Iris pigment epithelial cell (primary cell): ENCODE measurements at regions not wholly inside any gene's neighbourhood (a gene's known extent, or its start where the extent isn't known, plus 50 kb on each side); places are given as distances from the start of the nearest gene placed in this dataset.
"Not testable (repeated sequence)": the region's sequence is repeated elsewhere in the genome, so short reads cannot be mapped to it uniquely, and the experiment has no call there.

ENCODE experiments used
- DNase-seq: peaks from one replicate; pipeline ENCODE4 v3.0.0-alpha.2; 2011; ENCODE audit warnings: low read depth

DNA sequence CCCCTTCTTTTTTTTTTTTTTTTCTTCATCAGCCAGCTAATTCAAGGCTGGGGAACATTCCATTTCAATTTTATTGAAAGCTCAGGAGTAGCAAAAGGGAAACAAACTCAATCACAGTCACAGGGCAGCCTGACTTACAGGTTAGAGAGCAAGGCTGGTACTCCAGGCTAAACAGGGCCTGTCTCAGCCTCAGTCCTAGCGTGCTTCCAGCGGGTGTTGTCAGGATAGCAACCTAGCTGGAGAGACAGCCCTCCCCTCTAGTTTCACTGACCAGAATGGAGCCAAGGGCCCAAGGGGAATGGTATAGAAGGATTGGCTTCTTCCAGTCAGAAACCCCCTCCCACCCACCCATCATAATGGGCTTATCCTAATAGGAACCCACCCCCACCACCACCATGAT, 132.9 kb downstream of the PXDC1 start:
- DNase-seq: no peak

DNA sequence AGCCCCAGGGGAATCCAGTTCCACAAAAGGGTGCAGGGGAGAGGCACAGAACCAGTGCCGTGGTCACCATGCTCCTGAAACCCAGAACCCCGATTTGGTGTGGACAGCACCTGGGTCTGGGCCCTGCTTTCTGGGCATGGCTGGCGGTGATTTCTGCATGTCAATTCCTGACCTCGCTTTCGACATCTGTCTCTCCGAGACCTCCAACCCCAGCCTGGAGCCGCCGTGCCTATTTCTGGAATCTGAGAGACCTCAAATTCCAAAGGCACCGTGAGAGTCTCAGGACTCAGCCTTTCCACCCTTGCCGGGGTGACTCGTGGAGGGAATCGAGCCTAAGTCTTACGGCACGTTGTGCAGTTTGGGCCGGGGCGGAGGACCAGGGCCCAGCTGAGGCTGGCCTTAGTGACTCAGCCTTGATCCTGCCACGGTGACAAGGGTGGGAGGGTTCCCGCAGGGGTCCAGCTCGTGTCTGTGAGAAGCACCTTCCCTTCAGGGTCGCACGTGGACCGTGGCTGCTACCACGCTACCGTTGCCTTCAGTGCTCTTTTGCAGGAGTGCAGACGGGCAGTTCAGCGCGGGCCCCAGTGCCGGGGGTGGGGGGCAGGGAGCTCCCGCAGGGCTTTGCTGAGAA, 133.7 kb downstream of the PXDC1 start:
- DNase-seq: no peak

DNA sequence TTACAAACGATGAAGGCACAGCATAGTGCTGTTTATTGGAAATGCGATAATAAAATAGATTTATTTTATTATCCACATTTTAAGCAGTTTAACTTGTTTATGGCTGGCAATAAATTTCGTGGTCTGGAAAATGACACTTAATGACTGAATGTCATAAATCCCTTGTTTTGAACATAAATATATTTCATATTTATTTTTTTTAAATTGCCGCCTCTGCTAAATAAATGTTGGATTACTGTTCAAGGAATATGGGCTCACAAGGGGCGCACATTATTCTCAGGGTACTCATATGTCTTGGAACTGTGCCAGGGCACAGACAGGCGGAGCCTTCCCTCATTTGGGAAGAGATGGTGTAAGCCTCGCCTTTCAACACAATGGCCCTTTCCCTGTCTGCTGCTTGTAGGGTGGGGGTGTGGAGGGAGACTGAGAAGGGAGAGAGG, 134.3 kb downstream of the PXDC1 start:
- DNase-seq: no peak

DNA sequence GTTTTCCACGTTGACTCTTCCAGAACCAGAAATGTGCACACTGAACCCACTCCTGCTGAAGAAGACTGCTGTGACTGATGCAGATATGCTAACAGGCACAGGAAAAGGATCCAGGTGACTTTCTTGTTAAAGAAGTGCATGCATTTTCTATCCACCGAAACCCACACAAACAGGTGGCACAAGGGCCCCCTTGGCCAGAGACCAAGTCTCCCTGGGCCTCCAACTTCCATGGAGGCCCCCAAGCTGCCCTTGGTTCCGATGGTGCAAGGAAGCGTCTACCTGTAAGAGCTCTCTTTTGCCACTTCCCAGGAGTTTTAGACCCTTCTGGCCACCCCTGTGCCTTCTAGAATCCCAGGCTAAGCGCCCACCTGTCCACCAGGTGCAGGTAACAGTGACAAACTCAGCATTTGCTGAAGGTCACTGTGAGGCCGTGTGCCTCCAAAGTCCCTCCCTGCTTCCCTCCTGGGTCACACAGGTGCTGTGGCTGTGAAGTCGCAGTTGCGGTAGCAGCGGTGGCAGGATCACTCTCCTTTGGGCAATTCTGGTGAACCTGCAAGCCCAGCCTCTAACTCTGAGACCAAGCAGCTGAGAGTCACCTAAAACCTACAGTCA, 134.8 kb downstream of the PXDC1 start:
- DNase-seq: no peak

DNA sequence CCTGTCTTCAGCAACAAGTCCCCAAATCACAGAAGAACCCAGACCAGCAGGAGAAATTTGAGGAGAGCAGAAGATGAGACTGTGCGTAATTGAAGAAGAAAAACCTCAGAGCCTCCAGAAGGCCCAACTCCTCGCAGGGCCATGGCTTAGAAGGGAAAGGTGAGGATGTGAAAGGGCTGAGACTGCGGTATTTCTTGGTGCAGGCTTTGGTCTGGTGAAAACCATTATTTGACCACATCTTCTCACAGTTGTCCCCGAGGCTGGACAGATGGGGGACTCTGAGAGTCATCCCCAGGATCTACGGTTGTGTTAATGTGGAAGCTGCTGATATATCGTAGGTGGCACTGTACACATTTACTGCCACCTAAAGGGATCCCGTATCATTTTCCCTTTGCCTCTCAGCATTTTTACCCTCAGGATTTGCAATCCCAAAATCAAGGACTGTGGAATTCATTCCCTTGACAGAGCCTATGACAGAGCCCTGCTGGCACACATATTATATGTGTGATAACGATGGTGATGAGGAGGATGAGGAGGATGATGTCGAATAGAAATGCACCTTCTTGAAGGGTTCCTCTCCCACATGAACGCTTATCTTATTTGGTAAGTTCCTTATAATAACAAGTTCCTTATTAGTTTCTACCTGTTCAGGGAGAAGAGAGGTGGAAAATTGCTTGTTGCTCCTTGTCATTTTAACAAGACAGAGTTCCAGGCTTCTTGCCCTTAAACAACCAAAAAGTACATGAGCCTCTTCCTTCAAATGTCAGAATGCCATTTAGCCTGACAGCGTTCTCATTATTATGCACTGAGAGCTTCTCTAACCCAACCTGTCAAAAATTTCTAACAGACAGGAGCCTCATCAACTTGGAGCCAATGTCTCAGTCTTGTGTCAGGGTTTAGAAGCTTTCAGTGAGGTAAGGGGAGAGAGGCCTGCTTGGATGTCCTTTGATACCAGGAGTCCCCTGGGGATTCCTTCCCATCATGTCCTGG, 135.8 kb downstream of the PXDC1 start:
- no peak for DNase-seq

DNA sequence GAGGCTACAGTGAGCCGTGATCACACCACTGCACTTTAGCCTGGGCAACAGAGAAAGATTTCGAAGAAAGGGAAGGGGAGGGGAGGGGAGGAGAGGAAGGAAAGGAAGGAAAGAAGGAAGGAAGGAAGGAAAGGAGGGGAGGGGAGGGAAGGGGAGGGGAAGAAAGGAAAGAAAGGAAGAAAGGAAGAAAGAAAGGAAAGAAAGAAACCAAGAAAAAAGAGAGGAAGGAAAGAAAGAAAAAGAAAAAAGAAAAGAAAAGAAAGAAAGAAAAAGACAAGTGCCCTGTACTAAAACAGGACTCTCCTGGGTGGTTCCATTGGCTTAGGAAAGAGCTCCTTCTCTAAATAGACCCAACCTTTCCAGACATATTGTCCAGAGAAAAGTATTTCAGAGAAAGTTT, 136.6 kb downstream of the PXDC1 start:
- no peak for DNase-seq

DNA sequence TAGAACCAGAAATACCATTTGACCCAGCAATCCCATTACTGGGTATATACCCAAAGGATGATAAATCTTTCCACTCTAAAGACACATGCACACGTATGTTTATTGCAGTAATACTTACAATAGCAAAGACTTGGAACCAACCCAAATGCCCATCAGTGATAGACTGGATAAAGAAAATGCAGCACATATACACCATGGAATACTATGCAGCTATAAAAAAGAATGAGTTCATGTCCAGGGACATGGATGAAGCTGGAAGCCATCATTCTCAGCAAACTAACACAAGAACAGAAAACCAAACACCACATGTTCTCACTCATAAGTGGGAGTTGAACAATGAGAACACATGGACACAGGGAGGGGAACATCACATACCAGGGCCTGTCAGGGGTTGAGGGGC, 137.9 kb downstream of the PXDC1 start:
- not testable (repeated sequence) for DNase-seq

DNA sequence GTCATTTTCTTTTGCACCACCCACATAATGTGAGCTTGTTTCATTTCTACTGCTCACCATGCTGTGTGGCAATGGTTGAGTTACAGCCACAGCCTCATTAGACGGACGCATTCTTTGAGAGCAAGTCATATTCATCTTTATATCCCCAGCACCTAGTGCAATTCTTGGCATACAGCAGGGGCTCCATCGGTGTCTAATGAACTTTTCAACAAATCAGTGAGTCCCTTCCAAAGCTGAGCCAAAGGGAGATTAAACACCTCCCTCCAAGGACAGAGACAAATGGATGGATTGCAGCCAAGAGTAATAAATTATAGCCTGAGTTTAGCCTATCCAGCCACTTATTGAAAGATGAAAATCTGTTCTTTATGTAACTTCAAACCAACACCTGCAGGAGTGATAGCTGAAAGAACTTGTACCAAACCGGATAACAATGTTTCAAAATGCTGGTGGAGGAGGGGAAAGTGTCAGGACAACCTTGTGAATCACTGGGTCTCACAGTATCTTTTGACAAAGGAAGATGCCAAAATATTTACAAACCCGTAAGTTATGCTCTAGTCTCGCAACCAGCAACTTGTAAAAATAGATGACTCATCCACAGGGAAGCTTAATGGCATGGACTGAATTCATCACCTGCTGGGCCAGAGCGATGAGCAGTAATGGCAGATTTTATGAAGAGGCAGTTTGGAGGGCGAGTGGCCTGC, 139.0 kb downstream of the PXDC1 start:
- DNase-seq: peak; percentile 96

DNA sequence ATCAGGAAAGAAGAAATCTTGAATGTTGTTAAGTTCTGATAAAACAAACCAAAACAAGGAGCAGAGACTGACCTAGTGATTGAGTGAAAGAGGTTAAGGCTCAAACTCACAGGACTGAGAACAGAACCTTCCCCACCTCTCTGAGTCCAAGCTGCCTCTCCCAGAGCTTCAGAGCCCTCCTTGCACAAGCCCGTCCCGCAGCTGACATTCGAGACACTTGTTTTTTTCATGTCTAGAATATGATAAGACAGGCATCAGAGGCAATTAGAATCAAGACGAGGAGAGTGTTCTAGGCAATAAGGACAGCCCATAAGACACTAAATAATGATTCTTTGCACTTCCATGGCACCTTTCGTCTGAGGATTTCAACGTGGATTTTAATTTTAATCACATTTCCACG, 140.6 kb downstream of the PXDC1 start:
- peak; percentile 6 for DNase-seq

DNA sequence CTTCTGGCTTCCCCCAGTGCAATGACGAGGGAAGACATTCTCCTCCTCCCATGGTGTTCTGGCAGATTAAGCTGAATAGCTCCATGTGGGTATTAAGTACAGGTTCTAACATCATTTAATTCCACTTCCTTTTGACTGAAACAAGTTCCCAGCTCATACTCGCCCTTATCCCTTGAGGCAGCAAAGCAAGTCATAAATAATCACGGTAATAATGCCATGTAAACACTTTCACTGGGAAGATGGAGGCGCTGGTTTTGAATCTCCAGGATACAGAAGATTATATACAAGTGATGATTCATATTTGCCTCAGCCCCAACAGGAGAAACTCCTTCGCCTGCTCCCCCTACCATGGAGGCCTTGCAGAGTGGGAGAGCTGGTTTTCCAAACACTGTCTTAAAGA, 141.3 kb downstream of the PXDC1 start:
- DNase-seq: peak; percentile 67

DNA sequence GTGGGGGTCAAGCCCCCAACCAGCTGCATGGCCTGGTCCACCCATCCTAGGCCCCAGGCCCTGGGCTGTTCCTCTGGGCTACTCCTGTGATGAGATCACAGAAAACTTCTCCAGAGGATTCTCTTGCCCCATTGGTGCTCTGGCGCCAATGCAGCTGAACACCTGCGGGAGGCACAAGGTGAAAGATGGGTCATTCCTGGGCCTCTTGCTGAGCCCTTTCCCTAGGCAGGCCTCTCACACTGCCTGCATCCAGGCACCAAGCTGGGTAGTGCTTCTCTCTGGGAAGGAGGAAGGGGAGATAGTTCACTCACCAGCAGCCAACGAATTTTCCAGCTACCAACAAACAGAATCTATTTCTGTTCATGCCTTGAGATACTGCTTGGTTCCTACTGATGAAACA, 142.1 kb downstream of the PXDC1 start:
- DNase-seq: no peak

DNA sequence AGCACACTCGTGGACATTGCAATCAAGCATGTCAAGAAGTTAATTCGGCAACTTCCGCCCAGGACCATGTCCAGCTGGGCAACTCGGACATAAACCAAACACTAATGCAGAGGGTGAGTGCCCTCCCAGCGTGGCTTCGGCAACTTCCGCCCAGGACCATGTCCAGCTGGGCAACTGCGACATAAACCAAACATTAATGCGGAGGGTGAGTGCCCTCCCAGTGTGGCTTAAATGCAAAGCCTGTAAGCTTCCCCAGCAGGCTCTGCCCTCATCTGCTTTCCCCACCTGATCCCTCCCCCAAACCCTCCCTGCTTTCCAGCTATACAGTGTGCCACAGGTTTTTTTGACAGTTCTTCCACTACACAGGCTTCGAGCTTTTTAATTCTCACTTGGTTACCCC, 143.4 kb downstream of the PXDC1 start:
- DNase-seq: no peak

DNA sequence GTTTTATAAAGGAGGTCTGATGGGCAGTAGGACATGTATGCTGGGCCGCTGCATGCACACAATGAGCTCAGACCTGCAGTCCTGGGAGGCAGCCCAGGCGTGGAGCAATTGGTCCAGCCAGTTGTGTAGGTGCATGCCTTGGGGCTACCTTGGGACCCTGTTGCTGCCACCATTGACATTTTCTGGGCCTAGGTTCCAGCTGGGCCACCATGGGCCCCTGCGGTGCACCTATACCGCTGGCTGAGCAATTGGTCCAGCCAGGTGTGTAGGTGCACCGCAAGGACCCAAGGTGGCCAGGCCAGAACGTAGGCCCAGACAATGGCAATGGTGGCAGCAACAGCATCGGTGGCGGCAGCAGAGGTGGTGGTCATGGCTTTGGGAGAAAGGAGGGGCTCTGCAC, 143.9 kb downstream of the PXDC1 start:
- DNase-seq: no peak

DNA sequence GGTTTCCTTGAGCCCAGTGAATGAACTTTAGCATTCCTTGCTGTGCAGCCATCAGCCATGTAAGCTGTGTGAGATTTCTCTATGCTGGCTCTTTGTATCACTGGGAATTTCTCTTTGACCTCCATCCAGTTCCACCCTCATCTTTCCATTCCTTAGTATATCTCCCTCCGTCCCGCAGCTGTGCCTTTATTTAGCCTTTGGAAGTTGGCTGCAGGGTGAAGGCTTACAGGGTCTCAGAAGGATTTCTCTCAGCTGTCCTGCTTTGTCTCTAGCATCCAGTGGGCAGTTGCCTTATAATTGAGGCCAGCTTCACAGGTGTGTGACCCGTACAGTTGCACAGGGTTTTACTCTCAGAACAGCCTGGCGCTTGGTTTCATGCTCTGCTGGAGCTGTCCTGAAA, 144.3 kb downstream of the PXDC1 start:
- no peak for DNase-seq

DNA sequence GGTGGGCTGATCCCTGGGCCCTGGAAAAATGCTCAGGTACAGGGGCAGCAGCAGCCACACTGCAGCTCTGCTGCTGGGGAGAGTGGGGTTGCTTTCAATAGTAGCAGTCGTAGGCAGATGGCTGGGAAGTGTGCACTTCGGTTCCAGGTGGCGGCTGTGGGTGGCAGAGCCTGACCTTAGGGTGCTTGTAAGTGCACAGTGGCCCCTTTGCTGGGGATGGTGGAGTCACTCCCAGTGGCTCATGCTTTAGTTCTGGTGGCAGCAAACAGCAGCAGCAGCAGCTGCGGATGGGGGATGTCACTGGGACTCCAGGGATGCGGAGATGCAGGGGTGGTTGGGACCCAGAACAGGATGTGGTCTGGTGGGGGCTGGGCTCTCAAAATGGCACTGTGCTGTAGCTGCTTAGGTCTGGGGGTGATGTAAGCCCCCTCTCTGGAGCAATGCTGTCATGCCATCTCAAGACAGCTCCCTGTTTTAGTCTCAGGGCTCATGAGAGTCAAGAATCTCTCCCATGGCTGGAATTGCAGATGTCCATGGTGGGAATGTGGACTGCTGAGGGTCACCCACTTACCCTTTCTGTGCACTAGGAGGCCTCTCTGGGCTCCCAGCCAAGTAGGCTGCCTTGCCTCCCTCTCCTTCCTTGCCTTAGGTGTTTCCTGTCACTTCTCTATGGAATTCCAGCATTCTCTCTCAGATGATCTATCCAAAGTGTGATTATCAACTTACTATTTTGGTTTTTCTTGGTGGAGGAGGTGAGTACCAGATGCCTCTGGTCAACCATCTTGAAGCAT, 146.7 kb upstream of the SLC22A23 start:
- DNase-seq: peak; percentile 28

DNA sequence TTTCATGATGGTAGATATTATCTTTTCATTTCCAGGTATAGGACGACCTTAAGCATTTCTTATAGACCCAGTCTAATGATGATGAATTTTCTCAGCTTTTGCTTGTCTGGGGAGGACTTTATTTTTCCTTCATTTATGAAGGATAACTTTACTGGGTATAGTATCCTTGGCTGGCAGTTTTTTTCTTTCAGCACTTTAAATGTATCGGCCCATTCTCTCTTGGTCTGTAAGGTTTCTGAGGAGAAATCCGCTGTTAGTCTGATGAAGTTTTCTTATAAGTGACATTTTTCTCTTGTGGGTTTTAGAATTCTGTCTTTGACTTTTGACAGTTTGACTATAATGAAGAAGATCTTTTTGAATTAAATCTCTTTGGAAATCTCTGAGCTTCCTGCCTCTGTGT, 144.7 kb upstream of the SLC22A23 start:
- DNase-seq: no peak

DNA sequence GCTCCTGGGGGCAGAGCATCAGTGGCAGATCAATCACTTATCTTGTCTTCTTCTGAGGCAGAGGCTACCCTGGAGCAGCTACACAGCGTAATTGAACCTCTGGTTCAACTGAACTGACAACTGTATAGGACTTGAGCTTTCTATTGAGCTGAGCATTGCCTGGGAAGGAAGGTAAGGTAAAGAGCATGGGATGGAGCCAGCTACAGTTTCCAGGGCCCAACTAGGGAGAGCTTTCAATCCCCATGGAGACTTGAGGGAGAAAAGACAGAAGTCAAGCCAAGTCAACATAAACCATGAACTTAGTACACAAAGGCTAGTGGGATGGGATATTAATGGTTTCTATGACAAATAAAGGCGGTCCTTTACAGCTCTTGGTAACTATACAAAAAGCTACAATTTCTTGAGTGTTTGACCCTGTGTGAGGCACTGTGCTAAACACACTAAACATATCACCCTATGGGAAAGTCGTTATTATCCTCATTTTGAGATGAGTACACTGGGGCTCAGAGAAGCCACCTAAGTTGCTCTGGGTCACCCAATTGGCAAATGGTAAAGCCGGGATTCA, 140.7 kb upstream of the SLC22A23 start:
- DNase-seq: no peak

DNA sequence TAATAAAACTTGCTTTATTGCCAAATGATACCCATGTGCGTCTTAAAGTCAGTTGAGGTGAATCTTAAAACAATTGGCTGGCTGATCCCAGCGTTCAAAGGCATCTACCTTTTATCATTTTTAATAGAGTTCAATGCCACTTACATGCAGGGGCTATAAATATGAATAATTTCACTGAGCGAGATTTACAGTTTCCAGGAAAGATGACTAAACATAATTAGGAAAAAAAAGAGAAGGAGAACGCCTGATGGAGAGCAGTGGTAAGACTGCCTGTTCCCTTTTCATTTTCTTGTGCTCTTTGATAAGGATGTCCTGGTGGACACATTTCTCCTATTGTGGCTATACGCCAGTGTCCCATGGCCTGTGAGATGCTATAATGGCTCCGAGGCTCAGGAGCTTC, 139.9 kb upstream of the SLC22A23 start:
- DNase-seq: no peak

DNA sequence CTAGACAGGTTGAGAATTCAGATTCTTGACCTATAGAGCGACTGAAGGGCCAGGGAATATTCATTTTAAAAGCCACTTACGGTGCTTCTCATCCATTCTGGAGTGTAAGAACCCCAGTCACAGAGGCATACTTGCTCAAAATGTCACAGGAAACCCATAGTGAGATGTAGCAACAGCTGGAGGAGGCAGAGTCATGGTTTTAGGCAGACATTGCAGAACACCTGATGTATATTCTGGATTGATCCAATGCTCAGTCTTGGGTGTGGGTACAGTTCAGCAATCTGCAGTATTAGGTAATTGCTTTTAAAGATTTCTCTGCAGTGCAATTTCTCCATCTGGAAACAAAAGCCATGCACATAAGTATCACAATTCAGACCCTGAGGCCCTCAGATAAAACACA, 137.4 kb upstream of the SLC22A23 start:
- DNase-seq: no peak

DNA sequence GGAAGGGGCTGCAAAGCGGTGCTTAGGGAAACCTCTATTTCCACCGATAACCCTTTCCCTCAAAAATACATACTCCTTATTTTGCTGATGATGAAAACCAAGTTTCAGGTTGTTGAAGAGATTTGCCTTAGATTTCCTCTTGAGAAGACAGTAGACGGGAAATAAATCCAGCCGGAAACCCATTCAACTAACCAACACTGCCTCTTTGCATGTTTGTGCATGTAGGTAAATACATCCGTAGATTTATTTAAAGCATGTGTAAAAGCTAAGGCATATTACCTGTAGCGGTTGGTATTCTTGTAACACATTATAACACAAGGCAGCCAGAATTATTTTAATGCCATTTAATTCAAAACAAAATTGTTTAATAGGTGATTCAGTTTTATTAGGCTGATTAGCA, 136.3 kb upstream of the SLC22A23 start:
- no peak for DNase-seq

DNA sequence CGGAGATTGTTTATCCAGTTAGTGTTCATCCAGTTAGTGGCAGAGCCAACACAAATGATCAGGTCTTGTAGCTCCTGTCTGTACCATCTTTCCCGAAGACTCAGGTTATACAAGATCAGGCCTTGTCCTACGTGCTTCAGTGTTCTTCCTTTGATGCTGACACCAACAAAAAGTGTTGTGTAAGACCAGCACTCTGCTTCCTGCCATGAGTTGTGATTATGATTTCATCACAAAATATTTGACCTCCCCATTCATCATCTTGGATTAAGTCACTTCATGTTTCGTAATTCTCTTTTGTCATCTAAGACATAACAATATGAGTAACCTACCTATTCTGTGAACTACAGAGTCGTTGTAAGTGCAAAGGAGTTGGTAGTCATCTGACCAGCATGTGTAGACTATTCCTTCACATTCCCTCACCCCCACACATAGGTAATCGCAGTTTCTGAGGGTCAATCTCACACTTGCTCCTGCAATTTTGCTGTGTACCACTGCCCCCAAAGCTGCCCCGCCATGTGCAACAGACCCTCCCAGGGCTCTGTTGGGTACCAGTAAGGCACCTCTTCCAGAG, 135.6 kb upstream of the SLC22A23 start:
- peak; percentile 99 for DNase-seq
